RWPE2 (cell line): ENCODE measurements at regions not wholly inside any gene's neighbourhood (a gene's known extent, or its start where the extent isn't known, plus 50 kb on each side); places are given as distances from the start of the nearest gene placed in this dataset.
A peak's percentile ranks its signal among the peaks of the same experiment; 100 is the strongest.
"Not testable (repeated sequence)": the region's sequence is repeated elsewhere in the genome, so short reads cannot be mapped to it uniquely, and the experiment has no call there.

Experiments used
- ATAC-seq: fragments of 200-7000 bp; cut with Tn5 transposase; 3 replicates; pipeline ENCODE4 v1.9.1; 2021; ENCODE audit warnings: low read depth
- DNase-seq: peaks from one replicate; pipeline ENCODE4 v3.0.0-alpha.2; 2020; ENCODE audit warnings: low spot score
- H3K27ac ChIP-seq: fragments of 450-650 bp; 2 replicates; pipeline ENCODE4 v1.5.1; 2017; ENCODE audit warnings: mild to moderate bottlenecking; ENCODE audit not compliant: poor library complexity, severe bottlenecking
- H3K27me3 ChIP-seq: fragments of 250-450 bp; sonication (Bioruptor Pico); 2 replicates; pipeline ENCODE4 v1.5.1; 2021; ENCODE audit warnings: mild to moderate bottlenecking, moderate library complexity; ENCODE audit not compliant: insufficient read depth, poor library complexity, severe bottlenecking
- H3K36me3 ChIP-seq: fragments of 250-450 bp; sonication (Bioruptor Pico); 2 replicates; pipeline ENCODE4 v1.5.1; 2020; ENCODE audit warnings: low read depth, mild to moderate bottlenecking, moderate library complexity
- H3K4me1 ChIP-seq: fragments of 250-450 bp; sonication (Bioruptor Pico); 2 replicates; pipeline ENCODE4 v1.5.1; 2021; ENCODE audit warnings: mild to moderate bottlenecking, moderate library complexity; ENCODE audit not compliant: insufficient read depth, poor library complexity, severe bottlenecking
- H3K4me3 ChIP-seq: fragments of 250-450 bp; sonication (Bioruptor Pico); 2 replicates; pipeline ENCODE4 v1.5.1; 2021; ENCODE audit warnings: mild to moderate bottlenecking, moderate library complexity; ENCODE audit not compliant: severe bottlenecking
- H3K9me3 ChIP-seq: fragments of 250-450 bp; sonication (Bioruptor Pico); 2 replicates; pipeline ENCODE4 v1.5.1; 2021; ENCODE audit warnings: mild to moderate bottlenecking, moderate library complexity; ENCODE audit not compliant: severe bottlenecking
- TF ChIP-seq, protein P1 (sequence below): fragments of 450-650 bp; IDR thresholded peaks from one replicate; pipeline ENCODE4 v1.5.1; 2017; ENCODE audit warnings: mild to moderate bottlenecking, moderate library complexity; ENCODE audit not compliant: poor library complexity, severe bottlenecking

DNA sequence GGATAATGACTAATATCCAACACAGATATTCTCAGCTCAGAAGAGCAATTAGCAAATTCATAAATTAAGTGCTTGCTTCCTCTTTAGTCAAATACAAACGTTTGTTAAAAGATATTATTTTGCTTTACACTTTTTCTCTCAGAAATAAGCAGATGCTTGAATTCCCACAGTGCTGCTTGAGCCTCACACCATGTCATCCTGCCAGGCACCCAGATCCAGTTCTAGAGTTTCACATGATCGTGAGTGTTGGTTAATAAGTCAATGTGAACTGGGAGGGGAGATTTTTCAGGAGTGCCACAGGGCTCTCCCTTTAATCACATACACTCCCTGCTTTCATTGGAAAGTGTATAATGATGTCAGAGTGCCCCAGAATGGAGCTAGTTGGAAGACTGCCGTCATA is 352.0 kb downstream of the OR4F29 start:
- not testable (repeated sequence) for H3K9me3 ChIP-seq, H3K27ac ChIP-seq, H3K27me3 ChIP-seq, H3K4me3 ChIP-seq, ATAC-seq, H3K36me3 ChIP-seq, DNase-seq, H3K4me1 ChIP-seq

DNA sequence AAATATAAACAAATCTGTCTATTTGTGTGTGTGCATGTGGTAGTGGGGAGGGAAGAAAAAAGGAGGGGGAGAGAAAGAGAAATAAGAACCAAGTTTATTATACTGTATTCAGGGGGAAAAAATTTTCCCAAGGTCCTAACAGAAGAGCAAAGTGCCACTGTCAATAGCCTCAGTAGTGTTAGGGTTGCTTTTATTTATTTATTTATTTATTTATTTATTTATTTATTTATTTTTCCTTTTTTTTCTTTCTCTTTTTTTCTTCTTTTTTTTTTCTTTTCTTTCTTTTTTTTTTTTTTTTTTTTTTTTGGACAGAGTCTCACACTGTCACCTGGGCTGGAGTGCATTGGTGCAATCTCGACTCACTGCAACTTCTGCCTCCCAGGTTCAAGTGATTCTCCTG is 352.7 kb downstream of the OR4F29 start:
- DNase-seq, H3K4me1 ChIP-seq, H3K27me3 ChIP-seq, H3K4me3 ChIP-seq, H3K36me3 ChIP-seq, H3K9me3 ChIP-seq, ATAC-seq, H3K27ac ChIP-seq: not testable (repeated sequence)

DNA sequence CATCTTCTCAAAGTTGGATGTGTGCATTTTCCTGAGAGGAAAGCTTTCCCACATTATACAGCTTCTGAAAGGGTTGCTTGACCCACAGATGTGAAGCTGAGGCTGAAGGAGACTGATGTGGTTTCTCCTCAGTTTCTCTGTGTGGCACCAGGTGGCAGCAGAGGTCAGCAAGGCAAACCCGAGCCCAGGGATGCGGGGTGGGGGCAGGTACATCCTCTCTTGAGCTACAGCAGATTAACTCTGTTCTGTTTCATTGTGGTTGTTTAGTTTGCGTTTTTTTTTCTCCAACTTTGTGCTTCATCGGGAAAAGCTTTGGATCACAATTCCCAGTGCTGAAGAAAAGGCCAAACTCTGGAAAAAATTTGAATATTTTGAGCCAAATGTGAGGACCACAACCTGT is 360.2 kb downstream of the OR4F29 start:
- not testable (repeated sequence) for H3K4me3 ChIP-seq, H3K9me3 ChIP-seq, DNase-seq, H3K27me3 ChIP-seq, ATAC-seq, H3K36me3 ChIP-seq, H3K4me1 ChIP-seq, H3K27ac ChIP-seq
- TF ChIP-seq, protein P1, sequence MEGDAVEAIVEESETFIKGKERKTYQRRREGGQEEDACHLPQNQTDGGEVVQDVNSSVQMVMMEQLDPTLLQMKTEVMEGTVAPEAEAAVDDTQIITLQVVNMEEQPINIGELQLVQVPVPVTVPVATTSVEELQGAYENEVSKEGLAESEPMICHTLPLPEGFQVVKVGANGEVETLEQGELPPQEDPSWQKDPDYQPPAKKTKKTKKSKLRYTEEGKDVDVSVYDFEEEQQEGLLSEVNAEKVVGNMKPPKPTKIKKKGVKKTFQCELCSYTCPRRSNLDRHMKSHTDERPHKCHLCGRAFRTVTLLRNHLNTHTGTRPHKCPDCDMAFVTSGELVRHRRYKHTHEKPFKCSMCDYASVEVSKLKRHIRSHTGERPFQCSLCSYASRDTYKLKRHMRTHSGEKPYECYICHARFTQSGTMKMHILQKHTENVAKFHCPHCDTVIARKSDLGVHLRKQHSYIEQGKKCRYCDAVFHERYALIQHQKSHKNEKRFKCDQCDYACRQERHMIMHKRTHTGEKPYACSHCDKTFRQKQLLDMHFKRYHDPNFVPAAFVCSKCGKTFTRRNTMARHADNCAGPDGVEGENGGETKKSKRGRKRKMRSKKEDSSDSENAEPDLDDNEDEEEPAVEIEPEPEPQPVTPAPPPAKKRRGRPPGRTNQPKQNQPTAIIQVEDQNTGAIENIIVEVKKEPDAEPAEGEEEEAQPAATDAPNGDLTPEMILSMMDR = peak; percentile 23

DNA sequence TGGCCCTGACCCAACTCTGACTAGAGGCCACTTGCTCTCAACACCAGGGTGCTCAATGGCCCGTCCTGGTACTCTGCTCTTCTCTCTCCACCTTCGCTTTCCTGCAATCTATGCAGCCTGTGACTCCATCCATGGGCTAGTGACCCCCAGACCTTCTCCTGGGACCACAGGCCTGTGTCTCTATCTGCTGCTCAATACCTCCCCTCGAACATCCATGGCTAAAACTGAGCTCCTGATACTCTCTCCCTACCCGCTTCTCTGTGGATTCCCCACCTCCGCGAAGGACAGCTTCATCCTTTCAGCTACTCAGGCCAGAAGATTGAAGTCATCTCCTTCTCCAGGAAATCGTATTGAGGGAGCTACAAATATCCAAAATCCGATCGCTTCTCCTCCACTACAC is 363.4 kb downstream of the OR4F29 start:
- H3K9me3 ChIP-seq, H3K4me3 ChIP-seq, H3K36me3 ChIP-seq, DNase-seq, ATAC-seq, H3K27ac ChIP-seq, H3K4me1 ChIP-seq, H3K27me3 ChIP-seq: not testable (repeated sequence)

DNA sequence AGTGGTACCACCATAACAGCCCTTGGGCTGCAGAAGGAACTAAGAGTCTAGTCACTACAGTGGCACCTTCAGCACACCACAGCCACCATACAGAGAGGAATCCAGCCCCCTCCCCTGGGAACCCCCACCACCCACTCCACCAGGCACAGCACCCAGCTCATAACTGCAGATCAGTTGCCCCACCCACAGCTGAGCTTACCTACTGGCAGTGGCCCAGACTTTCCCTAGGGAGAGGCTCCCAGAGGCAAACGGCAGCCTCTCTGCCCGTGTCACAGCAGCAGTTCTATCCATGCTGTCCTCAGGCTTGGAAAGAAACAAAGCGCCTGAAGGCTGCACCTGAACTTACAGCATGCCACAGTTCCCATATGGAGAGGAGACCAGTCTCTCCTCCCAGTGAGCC is 372.3 kb downstream of the OR4F29 start:
- H3K4me3 ChIP-seq, DNase-seq, H3K27me3 ChIP-seq, H3K27ac ChIP-seq, H3K9me3 ChIP-seq, ATAC-seq, H3K4me1 ChIP-seq, H3K36me3 ChIP-seq: not testable (repeated sequence)

DNA sequence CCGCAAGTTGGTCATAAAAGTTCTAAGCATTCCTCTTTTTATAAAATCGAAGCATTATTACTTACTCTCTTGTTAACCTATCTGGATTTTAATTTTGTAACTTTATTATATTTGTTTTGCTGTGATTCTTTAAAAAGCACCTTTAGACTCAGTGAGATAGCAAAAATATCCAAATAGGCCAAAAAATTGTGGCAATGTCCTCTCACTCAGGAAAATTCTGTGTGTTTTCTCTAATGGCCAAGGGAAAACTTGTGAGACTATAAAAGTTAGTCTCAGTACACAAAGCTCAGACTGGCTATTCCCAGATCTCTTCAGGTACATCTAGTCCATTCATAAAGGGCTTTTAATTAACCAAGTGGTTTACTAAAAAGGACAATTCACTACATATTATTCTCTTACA is 386.4 kb downstream of the OR4F29 start, which contains the start of gene OR4F5:
Gene OR4F5 (plus strand): TSS at position 301 of the 400 bp plus-strand sequence.
- H3K4me1 ChIP-seq, H3K27me3 ChIP-seq, H3K36me3 ChIP-seq, DNase-seq, H3K27ac ChIP-seq, ATAC-seq, H3K9me3 ChIP-seq, H3K4me3 ChIP-seq: not testable (repeated sequence)

DNA sequence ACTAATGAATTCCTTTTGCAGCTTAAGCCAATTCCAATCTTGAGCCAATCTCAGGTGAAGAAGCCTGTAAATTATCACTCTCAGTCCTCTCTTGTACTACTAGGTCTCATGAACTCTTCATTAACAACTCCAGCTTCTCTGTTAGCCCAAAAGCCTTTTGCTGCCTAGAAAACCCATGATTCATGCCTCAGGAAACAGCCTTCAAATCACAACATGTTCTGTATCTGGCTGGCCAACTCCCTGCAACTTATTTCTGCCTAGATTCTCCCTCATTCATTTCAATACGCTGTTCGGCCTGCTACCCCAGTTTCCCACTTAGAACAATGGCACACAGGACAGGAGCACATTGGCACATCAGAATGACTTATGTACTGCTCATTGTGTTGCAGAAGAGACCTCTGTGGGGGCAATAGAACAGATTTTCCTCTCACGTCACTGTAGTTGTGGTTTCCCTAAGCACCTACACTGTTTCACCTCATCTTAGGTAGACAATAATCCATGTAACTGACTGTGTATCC is 395.4 kb downstream of the OR4F29 start:
- ATAC-seq = peak; percentile 50; the same call in 1 of the 3 replicates
- not testable (repeated sequence) for H3K27ac ChIP-seq, DNase-seq, H3K36me3 ChIP-seq, H3K4me3 ChIP-seq, H3K27me3 ChIP-seq, H3K4me1 ChIP-seq, H3K9me3 ChIP-seq

DNA sequence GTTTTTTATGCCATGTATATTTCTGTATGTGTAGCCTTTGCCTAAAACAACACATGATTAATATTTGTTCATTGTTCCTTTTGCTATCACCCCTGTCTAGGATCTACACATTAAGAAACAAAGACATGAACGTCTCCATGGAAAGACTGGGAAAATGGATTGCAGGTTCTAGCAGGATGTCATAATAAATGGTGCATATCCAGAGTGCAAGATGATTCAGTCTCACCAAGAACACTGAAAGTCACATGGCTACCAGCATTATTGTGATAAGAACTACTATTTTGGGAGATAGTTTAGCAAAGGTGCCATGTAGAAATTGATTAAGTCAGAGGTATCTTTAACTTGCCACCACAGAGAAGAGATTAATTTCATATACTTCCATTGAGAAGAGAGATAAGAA is 398.3 kb downstream of the OR4F29 start:
- DNase-seq, H3K27ac ChIP-seq, H3K4me3 ChIP-seq, H3K27me3 ChIP-seq, H3K9me3 ChIP-seq, ATAC-seq, H3K36me3 ChIP-seq, H3K4me1 ChIP-seq: not testable (repeated sequence)

DNA sequence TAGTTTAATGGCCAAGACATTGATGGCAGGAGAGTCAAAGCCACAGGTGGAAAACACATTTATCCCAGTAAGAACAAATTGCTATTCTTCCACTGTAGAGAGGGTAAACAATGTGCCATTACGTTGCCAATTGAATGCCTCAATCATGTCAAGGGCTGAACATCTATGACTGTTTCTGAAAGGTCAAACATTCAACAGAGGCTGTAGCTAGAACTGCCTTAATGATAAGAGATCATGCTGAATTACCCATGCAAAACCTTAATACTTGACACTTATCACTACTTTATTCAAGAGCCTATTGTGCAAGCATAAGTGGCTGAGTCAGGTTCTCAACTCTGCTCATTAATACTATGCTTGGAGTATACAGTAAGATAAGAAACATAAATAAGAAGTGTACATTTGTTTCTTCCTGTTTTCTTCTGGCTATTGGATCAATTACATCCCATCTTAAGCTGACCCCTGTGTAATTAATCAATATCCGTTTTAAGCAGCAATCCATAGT is 409.5 kb downstream of the OR4F29 start:
- H3K4me1 ChIP-seq, DNase-seq, H3K27me3 ChIP-seq, H3K36me3 ChIP-seq, H3K27ac ChIP-seq, ATAC-seq, H3K9me3 ChIP-seq, H3K4me3 ChIP-seq: not testable (repeated sequence)

DNA sequence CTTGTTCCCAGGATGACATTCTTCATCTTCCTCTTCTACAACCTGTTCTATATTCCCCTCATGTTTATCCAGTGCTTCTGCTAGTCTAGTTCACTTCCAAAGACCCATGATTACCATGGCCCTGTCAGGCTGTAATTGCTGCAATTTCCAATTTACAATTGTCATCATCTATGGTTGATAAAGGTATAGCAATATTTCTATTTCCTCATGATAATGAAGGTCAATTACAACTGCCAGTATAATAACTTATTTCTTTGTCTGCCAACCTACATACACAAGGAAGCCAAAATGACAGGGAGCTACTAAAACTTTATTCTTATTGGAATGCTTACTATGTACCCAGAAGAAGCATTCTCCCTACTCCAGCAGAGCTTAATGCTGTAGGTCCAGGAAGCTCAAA is 410.3 kb downstream of the OR4F29 start:
- H3K36me3 ChIP-seq, H3K9me3 ChIP-seq, H3K27me3 ChIP-seq, DNase-seq, H3K4me3 ChIP-seq, H3K4me1 ChIP-seq, H3K27ac ChIP-seq, ATAC-seq: not testable (repeated sequence)

DNA sequence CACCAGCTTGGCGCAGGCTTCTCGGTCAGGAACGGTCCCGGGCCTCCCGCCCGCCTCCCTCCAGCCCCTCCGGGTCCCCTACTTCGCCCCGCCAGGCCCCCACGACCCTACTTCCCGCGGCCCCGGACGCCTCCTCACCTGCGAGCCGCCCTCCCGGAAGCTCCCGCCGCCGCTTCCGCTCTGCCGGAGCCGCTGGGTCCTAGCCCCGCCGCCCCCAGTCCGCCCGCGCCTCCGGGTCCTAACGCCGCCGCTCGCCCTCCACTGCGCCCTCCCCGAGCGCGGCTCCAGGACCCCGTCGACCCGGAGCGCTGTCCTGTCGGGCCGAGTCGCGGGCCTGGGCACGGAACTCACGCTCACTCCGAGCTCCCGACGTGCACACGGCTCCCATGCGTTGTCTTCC is 422.3 kb downstream of the OR4F29 start:
- not testable (repeated sequence) for H3K27me3 ChIP-seq, ATAC-seq, H3K27ac ChIP-seq, H3K4me1 ChIP-seq, H3K36me3 ChIP-seq, DNase-seq, H3K9me3 ChIP-seq, H3K4me3 ChIP-seq
